Activated T-helper 1 cell treated with anti-CD3 and anti-CD28 coated beads, Interleukin-12 subunit alpha, Interleukin-12 subunit beta, Interleukin-2, Interleukin-4 antibody, amounts not matched to agents 30 ng/mL and 10 ng/mL and 1 ng/mL, durations not matched to agents 14 hours and 24 hours and 36 hours (primary cell): ENCODE measurements at regions not wholly inside any gene's neighbourhood (a gene's known extent, or its start where the extent isn't known, plus 50 kb on each side); places are given as distances from the start of the nearest gene placed in this dataset.
"Not testable (repeated sequence)": the region's sequence is repeated elsewhere in the genome, so short reads cannot be mapped to it uniquely, and the experiment has no call there.

Experiments used
- DNase-seq: peaks from one replicate; pipeline ENCODE4 v3.0.0; 2021; ENCODE audit warnings: low spot score
- H3K27ac Mint-ChIP-seq: one replicate; pipeline ENCODE4 v1.8.0; 2021; ENCODE audit warnings: mild to moderate bottlenecking, mixed read lengths
- H3K27me3 Mint-ChIP-seq: one replicate; pipeline ENCODE4 v1.8.0; 2022; ENCODE audit warnings: mild to moderate bottlenecking, moderate library complexity, mixed read lengths; ENCODE audit not compliant: insufficient read depth
- H3K36me3 Mint-ChIP-seq: one replicate; pipeline ENCODE4 v1.8.0; 2021; ENCODE audit warnings: low read depth, mixed read lengths
- H3K4me1 Mint-ChIP-seq: one replicate; pipeline ENCODE4 v1.8.0; 2021; ENCODE audit warnings: low read depth, mixed read lengths
- H3K4me3 Mint-ChIP-seq: one replicate; pipeline ENCODE4 v1.8.0; 2021; ENCODE audit warnings: mild to moderate bottlenecking, moderate library complexity, mixed read lengths
- H3K9me3 Mint-ChIP-seq: one replicate; pipeline ENCODE4 v1.8.0; 2021; ENCODE audit warnings: mixed read lengths
- intact Hi-C: fragments of 100-400 bp; cut with micrococcal nuclease; formaldehyde crosslinking; loops from one replicate; pipeline ENCODE4 v1.15.1; 2024

GRCh38 chr7:29657856-29658255 is 94.2 kb downstream of the PRR15 start:
- H3K4me1 Mint-ChIP-seq = no peaks in the 10 kb centered on the region
- no peaks in the 10 kb centered on the region for H3K9me3 Mint-ChIP-seq
- no peak for DNase-seq
- no peak overlapping the region for H3K4me3 Mint-ChIP-seq
- no peak overlapping the region for H3K27ac Mint-ChIP-seq
- no peaks in the 10 kb centered on the region for H3K27me3 Mint-ChIP-seq
- no peaks in the 10 kb centered on the region for H3K36me3 Mint-ChIP-seq
- intact Hi-C loops = no loop called here

- intact Hi-C loops, H3K4me1 Mint-ChIP-seq, H3K9me3 Mint-ChIP-seq, DNase-seq, H3K4me3 Mint-ChIP-seq, H3K27me3 Mint-ChIP-seq, H3K36me3 Mint-ChIP-seq, H3K27ac Mint-ChIP-seq: not testable (repeated sequence)
These were observed 95.6 kb downstream of the PRR15 start for GRCh38 chr7:29659213-29659612.

- DNase-seq, H3K9me3 Mint-ChIP-seq, H3K4me1 Mint-ChIP-seq, H3K27me3 Mint-ChIP-seq, H3K4me3 Mint-ChIP-seq, H3K36me3 Mint-ChIP-seq, H3K27ac Mint-ChIP-seq, intact Hi-C loops: not testable (repeated sequence)
These were observed 99.3 kb downstream of the PRR15 start for GRCh38 chr7:29662899-29663298.

GRCh38 chr7:29664999-29665398 is 101.4 kb downstream of the PRR15 start:
- DNase-seq, intact Hi-C loops, H3K9me3 Mint-ChIP-seq, H3K4me3 Mint-ChIP-seq, H3K36me3 Mint-ChIP-seq, H3K27me3 Mint-ChIP-seq, H3K27ac Mint-ChIP-seq, H3K4me1 Mint-ChIP-seq: not testable (repeated sequence)

- H3K4me3 Mint-ChIP-seq, H3K27me3 Mint-ChIP-seq, H3K27ac Mint-ChIP-seq, H3K36me3 Mint-ChIP-seq, DNase-seq, H3K4me1 Mint-ChIP-seq, H3K9me3 Mint-ChIP-seq, intact Hi-C loops: not testable (repeated sequence)
These were observed 103.5 kb downstream of the PRR15 start for GRCh38 chr7:29667096-29667669.

GRCh38 chr7:29671286-29671685 is 107.7 kb downstream of the PRR15 start:
- DNase-seq, H3K9me3 Mint-ChIP-seq, H3K27ac Mint-ChIP-seq, H3K27me3 Mint-ChIP-seq, H3K4me3 Mint-ChIP-seq, H3K36me3 Mint-ChIP-seq, intact Hi-C loops, H3K4me1 Mint-ChIP-seq: not testable (repeated sequence)

GRCh38 chr7:29673635-29674034 is 110.0 kb downstream of the PRR15 start:
- intact Hi-C loops, H3K27me3 Mint-ChIP-seq, H3K4me1 Mint-ChIP-seq, H3K9me3 Mint-ChIP-seq, H3K4me3 Mint-ChIP-seq, H3K36me3 Mint-ChIP-seq, DNase-seq, H3K27ac Mint-ChIP-seq: not testable (repeated sequence)

GRCh38 chr7:29674626-29675025 is 111.0 kb downstream of the PRR15 start:
- intact Hi-C loops, H3K36me3 Mint-ChIP-seq, DNase-seq, H3K9me3 Mint-ChIP-seq, H3K4me1 Mint-ChIP-seq, H3K4me3 Mint-ChIP-seq, H3K27ac Mint-ChIP-seq, H3K27me3 Mint-ChIP-seq: not testable (repeated sequence)

GRCh38 chr7:29677254-29677653 is 113.6 kb downstream of the PRR15 start:
- peaks cover 11% of the 10 kb centered on the region for H3K27me3 Mint-ChIP-seq
- H3K27ac Mint-ChIP-seq, H3K9me3 Mint-ChIP-seq, H3K4me3 Mint-ChIP-seq, intact Hi-C loops, H3K36me3 Mint-ChIP-seq, H3K4me1 Mint-ChIP-seq, DNase-seq: not testable (repeated sequence)

- H3K36me3 Mint-ChIP-seq, H3K4me1 Mint-ChIP-seq, H3K9me3 Mint-ChIP-seq, H3K4me3 Mint-ChIP-seq, intact Hi-C loops, H3K27ac Mint-ChIP-seq, DNase-seq: not testable (repeated sequence)
- H3K27me3 Mint-ChIP-seq = peaks cover 13% of the 10 kb centered on the region
These were observed 116.3 kb downstream of the PRR15 start for GRCh38 chr7:29679963-29680362.

GRCh38 chr7:29680601-29681000 is 117.0 kb downstream of the PRR15 start:
- intact Hi-C loops = not testable (repeated sequence)

GRCh38 chr7:29684151-29684786 is 120.6 kb downstream of the PRR15 start:
- H3K36me3 Mint-ChIP-seq, DNase-seq, H3K4me1 Mint-ChIP-seq, intact Hi-C loops, H3K9me3 Mint-ChIP-seq: not testable (repeated sequence)
- peaks cover 25% of the 10 kb centered on the region for H3K27me3 Mint-ChIP-seq
- peak overlapping the region; percentile 87 for H3K4me3 Mint-ChIP-seq
- peak overlapping the region; percentile 52 for H3K27ac Mint-ChIP-seq

More at GRCh38 chr7:29680601-29681000, 117.0 kb downstream of the PRR15 start:
- H3K36me3 Mint-ChIP-seq, H3K9me3 Mint-ChIP-seq, H3K4me3 Mint-ChIP-seq, H3K4me1 Mint-ChIP-seq, H3K27ac Mint-ChIP-seq, DNase-seq: not testable (repeated sequence)
- peaks cover 13% of the 10 kb centered on the region for H3K27me3 Mint-ChIP-seq

- H3K36me3 Mint-ChIP-seq = peaks cover 3% of the 10 kb centered on the region
- no peaks in the 10 kb centered on the region for H3K9me3 Mint-ChIP-seq
- no peak overlapping the region for H3K27ac Mint-ChIP-seq
- intact Hi-C loops = no loop called here
- peaks cover 5% of the 10 kb centered on the region for H3K4me1 Mint-ChIP-seq
- DNase-seq = peak; percentile 24
- peaks cover 25% of the 10 kb centered on the region for H3K27me3 Mint-ChIP-seq
- peak overlapping the region; percentile 87 for H3K4me3 Mint-ChIP-seq
These were observed 121.3 kb upstream of the WIPF3 start for GRCh38 chr7:29684787-29685650.
